SK-N-SH treated with all-trans-retinoic acid at 6 μM for 48 hours (cell line): ENCODE measurements at regions not wholly inside any gene's neighbourhood (a gene's known extent, or its start where the extent isn't known, plus 50 kb on each side); places are given as distances from the start of the nearest gene placed in this dataset.

Experiments
- CSDC2 ChIP-seq: fragments of 250-450 bp; sonication (Bioruptor Pico); IDR thresholded peaks from 2 replicates; pipeline ENCODE4 v1.5.0; 2020; ENCODE audit warnings: mild to moderate bottlenecking, moderate library complexity
- ESRRG ChIP-seq: fragments of 250-450 bp; sonication (Bioruptor Pico); IDR thresholded peaks from 2 replicates; pipeline ENCODE4 v1.6.1; 2021; ENCODE audit warnings: mild to moderate bottlenecking
- GLIS3 ChIP-seq: fragments of 250-450 bp; sonication (Bioruptor Pico); IDR thresholded peaks from 2 replicates; pipeline ENCODE4 v1.5.0; 2020; ENCODE audit warnings: mild to moderate bottlenecking, moderate library complexity
- PPARA ChIP-seq: fragments of 250-450 bp; sonication (Bioruptor Pico); IDR thresholded peaks from 2 replicates; pipeline ENCODE4 v1.5.0; 2020; ENCODE audit warnings: mild to moderate bottlenecking, borderline replicate concordance
- RARB ChIP-seq: fragments of 250-450 bp; sonication (Bioruptor Pico); IDR thresholded peaks from 2 replicates; pipeline ENCODE4 v1.8.0; 2021; ENCODE audit warnings: mild to moderate bottlenecking, moderate library complexity
- SNAI2 ChIP-seq: fragments of 250-450 bp; sonication (Bioruptor Pico); IDR thresholded peaks from 2 replicates; pipeline ENCODE4 v1.5.0; 2020; ENCODE audit warnings: mild to moderate bottlenecking, moderate library complexity
- TCF4 ChIP-seq: fragments of 250-450 bp; sonication (Bioruptor Pico); IDR thresholded peaks from 2 replicates; pipeline ENCODE4 v1.8.0; 2021; ENCODE audit warnings: mild to moderate bottlenecking, moderate library complexity, borderline replicate concordance
- TOX ChIP-seq: fragments of 250-450 bp; sonication (Bioruptor Pico); IDR thresholded peaks from 2 replicates; pipeline ENCODE4 v1.8.0; 2021; ENCODE audit warnings: mild to moderate bottlenecking, moderate library complexity, borderline replicate concordance
- ZC3H10 ChIP-seq: fragments of 250-450 bp; sonication (Bioruptor Pico); IDR thresholded peaks from 2 replicates; pipeline ENCODE4 v1.5.1; 2021; ENCODE audit warnings: mild to moderate bottlenecking, moderate library complexity
- ZFP30 ChIP-seq: fragments of 450-650 bp; formaldehyde crosslinking; IDR thresholded peaks from 2 replicates; pipeline ENCODE4 v1.5.0; 2022; ENCODE audit warnings: mild to moderate bottlenecking, moderate library complexity
- ZNF70 ChIP-seq: fragments of 450-650 bp; formaldehyde crosslinking; IDR thresholded peaks from 2 replicates; pipeline ENCODE4 v1.5.0; 2020; ENCODE audit warnings: mild to moderate bottlenecking, moderate library complexity
- TF ChIP-seq, protein P1 (sequence below): fragments of 250-450 bp; sonication (Bioruptor Pico); IDR thresholded peaks from 2 replicates; pipeline ENCODE4 v1.8.0; 2020; ENCODE audit warnings: mild to moderate bottlenecking, moderate library complexity, borderline replicate concordance
- TF ChIP-seq, protein P2 (sequence below): fragments of 250-450 bp; sonication (Bioruptor Pico); IDR thresholded peaks from 2 replicates; pipeline ENCODE4 v1.8.0; 2021; ENCODE audit warnings: low read depth, mild to moderate bottlenecking, moderate library complexity, borderline replicate concordance
- TF ChIP-seq, protein P3 (sequence below): fragments of 250-450 bp; sonication (Bioruptor Pico); IDR thresholded peaks from 2 replicates; pipeline ENCODE4 v1.5.1; 2020; ENCODE audit warnings: low read depth, mild to moderate bottlenecking, moderate library complexity

DNA sequence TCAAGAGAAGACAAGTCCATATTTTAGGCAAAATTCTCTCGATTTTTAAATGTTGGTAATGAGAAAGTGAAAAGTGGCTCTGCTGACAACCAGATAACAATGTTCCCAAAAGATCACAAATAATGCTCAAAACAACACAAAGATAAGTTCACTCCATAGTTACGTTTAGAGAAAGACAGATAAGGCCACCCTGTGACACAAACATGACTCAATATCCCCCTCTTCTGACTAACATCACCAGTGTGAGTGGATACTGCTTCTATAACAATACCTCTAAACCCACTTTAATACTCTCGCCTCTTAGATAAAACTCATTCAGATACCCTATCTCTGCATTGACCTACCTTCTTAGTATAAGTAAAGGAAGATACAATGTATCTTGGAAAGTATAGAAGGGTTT, 51.2 kb upstream of the RGS7 start:
- TF ChIP-seq TCF4 (CRISPR knock-in tag) (no peak), ZNF70 (CRISPR knock-in tag) (no peak), GLIS3 (CRISPR knock-in tag) (no peak), CSDC2 (CRISPR knock-in tag) (no peak), TOX (no peak), RARB (CRISPR knock-in tag) (no peak), SNAI2 (CRISPR knock-in tag) (no peak), PPARA (CRISPR knock-in tag) (no peak), ZFP30 (CRISPR knock-in tag) (no peak), ZC3H10 (CRISPR knock-in tag) (no peak), ESRRG (CRISPR knock-in tag) (no peak)
- TF ChIP-seq, protein P1, sequence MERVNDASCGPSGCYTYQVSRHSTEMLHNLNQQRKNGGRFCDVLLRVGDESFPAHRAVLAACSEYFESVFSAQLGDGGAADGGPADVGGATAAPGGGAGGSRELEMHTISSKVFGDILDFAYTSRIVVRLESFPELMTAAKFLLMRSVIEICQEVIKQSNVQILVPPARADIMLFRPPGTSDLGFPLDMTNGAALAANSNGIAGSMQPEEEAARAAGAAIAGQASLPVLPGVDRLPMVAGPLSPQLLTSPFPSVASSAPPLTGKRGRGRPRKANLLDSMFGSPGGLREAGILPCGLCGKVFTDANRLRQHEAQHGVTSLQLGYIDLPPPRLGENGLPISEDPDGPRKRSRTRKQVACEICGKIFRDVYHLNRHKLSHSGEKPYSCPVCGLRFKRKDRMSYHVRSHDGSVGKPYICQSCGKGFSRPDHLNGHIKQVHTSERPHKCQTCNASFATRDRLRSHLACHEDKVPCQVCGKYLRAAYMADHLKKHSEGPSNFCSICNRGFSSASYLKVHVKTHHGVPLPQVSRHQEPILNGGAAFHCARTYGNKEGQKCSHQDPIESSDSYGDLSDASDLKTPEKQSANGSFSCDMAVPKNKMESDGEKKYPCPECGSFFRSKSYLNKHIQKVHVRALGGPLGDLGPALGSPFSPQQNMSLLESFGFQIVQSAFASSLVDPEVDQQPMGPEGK (CRISPR knock-in tag), result no peak
- TF ChIP-seq, protein P2, sequence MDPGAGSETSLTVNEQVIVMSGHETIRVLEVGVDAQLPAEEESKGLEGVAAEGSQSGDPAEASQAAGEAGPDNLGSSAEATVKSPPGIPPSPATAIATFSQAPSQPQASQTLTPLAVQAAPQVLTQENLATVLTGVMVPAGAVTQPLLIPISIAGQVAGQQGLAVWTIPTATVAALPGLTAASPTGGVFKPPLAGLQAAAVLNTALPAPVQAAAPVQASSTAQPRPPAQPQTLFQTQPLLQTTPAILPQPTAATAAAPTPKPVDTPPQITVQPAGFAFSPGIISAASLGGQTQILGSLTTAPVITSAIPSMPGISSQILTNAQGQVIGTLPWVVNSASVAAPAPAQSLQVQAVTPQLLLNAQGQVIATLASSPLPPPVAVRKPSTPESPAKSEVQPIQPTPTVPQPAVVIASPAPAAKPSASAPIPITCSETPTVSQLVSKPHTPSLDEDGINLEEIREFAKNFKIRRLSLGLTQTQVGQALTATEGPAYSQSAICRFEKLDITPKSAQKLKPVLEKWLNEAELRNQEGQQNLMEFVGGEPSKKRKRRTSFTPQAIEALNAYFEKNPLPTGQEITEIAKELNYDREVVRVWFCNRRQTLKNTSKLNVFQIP (CRISPR knock-in tag), result no peak
- TF ChIP-seq, protein P3, sequence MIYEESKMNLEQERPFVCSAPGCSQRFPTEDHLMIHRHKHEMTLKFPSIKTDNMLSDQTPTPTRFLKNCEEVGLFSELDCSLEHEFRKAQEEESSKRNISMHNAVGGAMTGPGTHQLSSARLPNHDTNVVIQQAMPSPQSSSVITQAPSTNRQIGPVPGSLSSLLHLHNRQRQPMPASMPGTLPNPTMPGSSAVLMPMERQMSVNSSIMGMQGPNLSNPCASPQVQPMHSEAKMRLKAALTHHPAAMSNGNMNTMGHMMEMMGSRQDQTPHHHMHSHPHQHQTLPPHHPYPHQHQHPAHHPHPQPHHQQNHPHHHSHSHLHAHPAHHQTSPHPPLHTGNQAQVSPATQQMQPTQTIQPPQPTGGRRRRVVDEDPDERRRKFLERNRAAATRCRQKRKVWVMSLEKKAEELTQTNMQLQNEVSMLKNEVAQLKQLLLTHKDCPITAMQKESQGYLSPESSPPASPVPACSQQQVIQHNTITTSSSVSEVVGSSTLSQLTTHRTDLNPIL, result no peak
